Ureter (tissue), 1 donor: ENCODE measurements at regions not wholly inside any gene's neighbourhood (a gene's known extent, or its start where the extent isn't known, plus 50 kb on each side); places are given as distances from the start of the nearest gene placed in this dataset.
"Not testable (repeated sequence)": the region's sequence is repeated elsewhere in the genome, so short reads cannot be mapped to it uniquely, and the experiment has no call there.

ENCODE experiments used
- DNase-seq: peaks from one replicate; pipeline ENCODE4 v3.0.0-alpha.2; 2020; ENCODE audit warnings: low spot score
- donor health status: DM: yes; HTN: yes; CAD: no.

- DNase-seq: no peak
These were observed 256.4 kb upstream of the POM121L12 start for GRCh38 chr7:52779004-52779403.

- no peak for DNase-seq
These were observed 258.2 kb upstream of the POM121L12 start for GRCh38 chr7:52777051-52777822.

- no peak for DNase-seq
These were observed 259.6 kb upstream of the POM121L12 start for GRCh38 chr7:52775876-52776275.

GRCh38 chr7:52771177-52771576, 264.3 kb upstream of the POM121L12 start:
- no peak for DNase-seq

- no peak for DNase-seq
These were observed 270.8 kb upstream of the POM121L12 start for GRCh38 chr7:52764492-52765169.

- DNase-seq: no peak
These were observed 277.1 kb upstream of the POM121L12 start for GRCh38 chr7:52758356-52758755.

- no peak for DNase-seq
These were observed 281.6 kb upstream of the POM121L12 start for GRCh38 chr7:52753855-52754254.

GRCh38 chr7:52752891-52753290, 282.5 kb upstream of the POM121L12 start:
- DNase-seq: no peak

- DNase-seq: no peak
These were observed 285.6 kb upstream of the POM121L12 start for GRCh38 chr7:52749880-52750279.

- DNase-seq: no peak
These were observed 287.6 kb upstream of the POM121L12 start for GRCh38 chr7:52747817-52748216.

GRCh38 chr7:52741670-52742290, 293.7 kb upstream of the POM121L12 start:
- DNase-seq: no peak

- no peak for DNase-seq
These were observed 299.8 kb upstream of the POM121L12 start for GRCh38 chr7:52735656-52736055.

- DNase-seq: not testable (repeated sequence)
These were observed 306.8 kb upstream of the POM121L12 start for GRCh38 chr7:52728683-52729082.

- DNase-seq: no peak
These were observed 307.8 kb upstream of the POM121L12 start for GRCh38 chr7:52727632-52728031.

GRCh38 chr7:52726986-52727385, 308.4 kb upstream of the POM121L12 start:
- DNase-seq: no peak

GRCh38 chr7:52726493-52726892, 308.9 kb upstream of the POM121L12 start:
- DNase-seq: no peak

GRCh38 chr7:52723606-52724005, 311.8 kb upstream of the POM121L12 start:
- no peak for DNase-seq

GRCh38 chr7:52720856-52721255, 314.6 kb upstream of the POM121L12 start:
- no peak for DNase-seq

GRCh38 chr7:52719677-52720076, 315.8 kb upstream of the POM121L12 start:
- no peak for DNase-seq

GRCh38 chr7:52715701-52716100, 319.7 kb upstream of the POM121L12 start:
- no peak for DNase-seq

- no peak for DNase-seq
These were observed 322.5 kb upstream of the POM121L12 start for GRCh38 chr7:52712938-52713337.

GRCh38 chr7:52711951-52712350, 323.5 kb upstream of the POM121L12 start:
- no peak for DNase-seq

GRCh38 chr7:52708846-52709245, 326.6 kb upstream of the POM121L12 start:
- no peak for DNase-seq
